Fibroblast of skin of back (primary cell): ENCODE measurements at regions not wholly inside any gene's neighbourhood (a gene's known extent, or its start where the extent isn't known, plus 50 kb on each side); places are given as distances from the start of the nearest gene placed in this dataset.

Source experiments
- DNase-seq: peaks from one replicate; pipeline ENCODE4 v3.0.0-alpha.2; 2013

GRCh38 chr2:140061240-140061639 lies 1281.0 kb upstream of the NXPH2 start:
- no peak for DNase-seq

- DNase-seq: no peak
Measured at GRCh38 chr2:140057928-140058327, 1277.7 kb upstream of the NXPH2 start.

GRCh38 chr2:140041811-140042210 lies 1261.6 kb upstream of the NXPH2 start:
- DNase-seq: no peak

GRCh38 chr2:140041239-140041638 lies 1261.0 kb upstream of the NXPH2 start:
- DNase-seq: no peak

GRCh38 chr2:140033638-140034037 lies 1253.4 kb upstream of the NXPH2 start:
- no peak for DNase-seq

GRCh38 chr2:140027966-140028365 lies 1247.8 kb upstream of the NXPH2 start:
- no peak for DNase-seq

- DNase-seq: no peak
Measured at GRCh38 chr2:140027320-140027719, 1247.1 kb upstream of the NXPH2 start.

GRCh38 chr2:140023291-140023690 lies 1243.1 kb upstream of the NXPH2 start:
- no peak for DNase-seq

- DNase-seq: no peak
Measured at GRCh38 chr2:140018541-140018940, 1238.4 kb upstream of the NXPH2 start.

GRCh38 chr2:140014204-140014546 lies 1234.0 kb upstream of the NXPH2 start:
- DNase-seq: no peak

- DNase-seq: no peak
Measured at GRCh38 chr2:140013545-140014203, 1233.5 kb upstream of the NXPH2 start.

- DNase-seq: no peak
Measured at GRCh38 chr2:140011287-140011686, 1231.1 kb upstream of the NXPH2 start.

- DNase-seq: no peak
Measured at GRCh38 chr2:140002110-140002509, 1221.9 kb upstream of the NXPH2 start.

GRCh38 chr2:139992711-139993345 lies 1212.6 kb upstream of the NXPH2 start:
- no peak for DNase-seq

GRCh38 chr2:139992078-139992477 lies 1211.9 kb upstream of the NXPH2 start:
- DNase-seq: no peak

GRCh38 chr2:139990646-139991335 lies 1210.6 kb upstream of the NXPH2 start:
- DNase-seq: no peak

- DNase-seq: no peak
Measured at GRCh38 chr2:139969323-139969722, 1189.1 kb upstream of the NXPH2 start.

GRCh38 chr2:139968588-139968987 lies 1188.4 kb upstream of the NXPH2 start:
- DNase-seq: no peak

- no peak for DNase-seq
Measured at GRCh38 chr2:139967665-139968064, 1187.5 kb upstream of the NXPH2 start.

- DNase-seq: no peak
Measured at GRCh38 chr2:139964721-139965440, 1184.7 kb upstream of the NXPH2 start.

GRCh38 chr2:139963863-139964355 lies 1183.7 kb upstream of the NXPH2 start:
- DNase-seq: no peak

- DNase-seq: no peak
Measured at GRCh38 chr2:139949242-139949972, 1169.2 kb upstream of the NXPH2 start.

- DNase-seq: no peak
Measured at GRCh38 chr2:139946690-139947089, 1166.5 kb upstream of the NXPH2 start.
